OCI-LY1 (cell line): ENCODE measurements at regions not wholly inside any gene's neighbourhood (a gene's known extent, or its start where the extent isn't known, plus 50 kb on each side); places are given as distances from the start of the nearest gene placed in this dataset.

Experiments
- EZH2 ChIP-seq: fragments of 200-600 bp; sonication (generic), shearing (Covaris generic); IDR thresholded peaks from 2 replicates; pipeline ENCODE4 v1.8.0; 2017; ENCODE audit warnings: borderline replicate concordance, mixed run types, mild to moderate bottlenecking, antibody characterized with exemption, low read length, moderate library complexity, mixed read lengths
- TF ChIP-seq, protein P1 (sequence below): fragments of 200-600 bp; sonication (generic), shearing (Covaris generic); IDR thresholded peaks from 2 replicates; pipeline ENCODE4 v1.5.1; 2017; ENCODE audit warnings: mild to moderate bottlenecking, antibody characterized with exemption, low read length, moderate library complexity, mixed read lengths

DNA sequence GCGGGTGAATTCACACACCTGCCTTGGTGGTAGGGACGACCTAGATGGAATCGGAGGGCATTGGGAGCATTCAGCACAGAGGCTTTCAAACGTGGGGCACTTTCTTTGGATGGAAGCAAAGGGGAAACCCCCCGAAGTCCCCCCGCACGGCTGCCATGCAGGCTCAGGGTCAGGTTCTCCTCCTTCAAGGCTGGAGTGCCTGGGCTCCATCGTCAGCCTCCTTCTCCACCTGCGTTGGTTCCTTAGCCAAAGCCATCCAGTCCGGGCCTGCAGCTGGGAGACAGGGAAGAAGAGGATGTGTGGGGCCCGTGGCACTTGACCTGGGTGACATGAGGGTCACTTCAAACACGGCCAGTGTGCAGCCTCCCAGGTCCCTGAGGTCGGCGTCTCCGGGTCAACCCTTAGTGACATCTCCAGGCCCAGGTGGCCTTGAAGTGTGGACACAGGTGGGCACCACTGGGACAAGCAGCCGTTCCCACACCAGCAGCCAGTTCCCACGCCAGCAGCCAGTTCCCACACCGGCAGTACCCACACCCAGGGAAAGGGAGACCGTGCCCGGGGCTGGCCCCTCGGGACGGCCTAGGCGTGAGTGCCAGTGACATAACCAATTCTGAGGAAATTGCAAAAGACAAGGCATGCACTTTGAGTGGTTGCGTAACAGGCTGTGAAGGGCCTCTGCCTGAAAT, 116.0 kb downstream of the SOX1 start:
- TF ChIP-seq, protein P1, sequence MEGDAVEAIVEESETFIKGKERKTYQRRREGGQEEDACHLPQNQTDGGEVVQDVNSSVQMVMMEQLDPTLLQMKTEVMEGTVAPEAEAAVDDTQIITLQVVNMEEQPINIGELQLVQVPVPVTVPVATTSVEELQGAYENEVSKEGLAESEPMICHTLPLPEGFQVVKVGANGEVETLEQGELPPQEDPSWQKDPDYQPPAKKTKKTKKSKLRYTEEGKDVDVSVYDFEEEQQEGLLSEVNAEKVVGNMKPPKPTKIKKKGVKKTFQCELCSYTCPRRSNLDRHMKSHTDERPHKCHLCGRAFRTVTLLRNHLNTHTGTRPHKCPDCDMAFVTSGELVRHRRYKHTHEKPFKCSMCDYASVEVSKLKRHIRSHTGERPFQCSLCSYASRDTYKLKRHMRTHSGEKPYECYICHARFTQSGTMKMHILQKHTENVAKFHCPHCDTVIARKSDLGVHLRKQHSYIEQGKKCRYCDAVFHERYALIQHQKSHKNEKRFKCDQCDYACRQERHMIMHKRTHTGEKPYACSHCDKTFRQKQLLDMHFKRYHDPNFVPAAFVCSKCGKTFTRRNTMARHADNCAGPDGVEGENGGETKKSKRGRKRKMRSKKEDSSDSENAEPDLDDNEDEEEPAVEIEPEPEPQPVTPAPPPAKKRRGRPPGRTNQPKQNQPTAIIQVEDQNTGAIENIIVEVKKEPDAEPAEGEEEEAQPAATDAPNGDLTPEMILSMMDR: no peak
- TF ChIP-seq EZH2: no peak
